Kidney epithelial cell (primary cell): ENCODE measurements at regions not wholly inside any gene's neighbourhood (a gene's known extent, or its start where the extent isn't known, plus 50 kb on each side); places are given as distances from the start of the nearest gene placed in this dataset.

Experiments
- DNase-seq: peaks from one replicate; pipeline ENCODE4 v3.0.0-alpha.2; 2010; ENCODE audit warnings: low read depth
- H3K27me3 ChIP-seq: 2 replicates; pipeline ENCODE4 v1.6.0; 2011; ENCODE audit warnings: low read length; ENCODE audit not compliant: control insufficient read depth, insufficient read depth
- H3K36me3 ChIP-seq: 2 replicates; pipeline ENCODE4 v1.5.1; 2011; ENCODE audit warnings: low read length; ENCODE audit not compliant: control insufficient read depth, insufficient read depth
- H3K4me3 ChIP-seq: 2 replicates; pipeline ENCODE4 v1.5.1; 2011; ENCODE audit warnings: low read depth, mild to moderate bottlenecking, control low read depth, low read length
- TF ChIP-seq, protein P1 (sequence below): IDR thresholded peaks from 2 replicates; pipeline ENCODE4 v1.5.1; 2011; ENCODE audit warnings: mild to moderate bottlenecking, moderate library complexity, low read length, control low read depth, inconsistent platforms; ENCODE audit not compliant: insufficient read depth, poor library complexity, severe bottlenecking

DNA sequence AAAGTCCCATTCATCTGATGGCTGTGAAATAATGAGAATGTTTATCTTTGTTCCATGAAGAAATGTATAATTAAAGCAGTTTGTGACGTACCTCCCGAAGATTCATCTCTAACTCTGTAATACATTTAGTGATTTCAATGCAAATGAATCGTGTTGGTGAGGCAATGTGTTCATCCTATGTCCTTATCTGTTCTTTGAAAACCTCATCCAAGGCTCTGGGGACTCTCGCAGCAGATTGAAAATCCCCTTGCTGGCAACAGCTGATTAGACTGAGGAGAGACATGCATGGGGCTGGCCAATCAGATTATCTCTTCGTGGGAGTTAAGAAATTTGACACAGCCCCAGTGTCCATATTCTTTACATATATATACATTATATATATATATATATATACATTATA is 1095.4 kb upstream of the EEF2KMT start:
- DNase-seq: no peak
- TF ChIP-seq, protein P1, sequence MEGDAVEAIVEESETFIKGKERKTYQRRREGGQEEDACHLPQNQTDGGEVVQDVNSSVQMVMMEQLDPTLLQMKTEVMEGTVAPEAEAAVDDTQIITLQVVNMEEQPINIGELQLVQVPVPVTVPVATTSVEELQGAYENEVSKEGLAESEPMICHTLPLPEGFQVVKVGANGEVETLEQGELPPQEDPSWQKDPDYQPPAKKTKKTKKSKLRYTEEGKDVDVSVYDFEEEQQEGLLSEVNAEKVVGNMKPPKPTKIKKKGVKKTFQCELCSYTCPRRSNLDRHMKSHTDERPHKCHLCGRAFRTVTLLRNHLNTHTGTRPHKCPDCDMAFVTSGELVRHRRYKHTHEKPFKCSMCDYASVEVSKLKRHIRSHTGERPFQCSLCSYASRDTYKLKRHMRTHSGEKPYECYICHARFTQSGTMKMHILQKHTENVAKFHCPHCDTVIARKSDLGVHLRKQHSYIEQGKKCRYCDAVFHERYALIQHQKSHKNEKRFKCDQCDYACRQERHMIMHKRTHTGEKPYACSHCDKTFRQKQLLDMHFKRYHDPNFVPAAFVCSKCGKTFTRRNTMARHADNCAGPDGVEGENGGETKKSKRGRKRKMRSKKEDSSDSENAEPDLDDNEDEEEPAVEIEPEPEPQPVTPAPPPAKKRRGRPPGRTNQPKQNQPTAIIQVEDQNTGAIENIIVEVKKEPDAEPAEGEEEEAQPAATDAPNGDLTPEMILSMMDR: no peak
- Histone ChIP-seq H3K27me3 (no peaks in the 10 kb centered on the region), H3K36me3 (no peaks in the 10 kb centered on the region), H3K4me3 (no peak overlapping the region)

DNA sequence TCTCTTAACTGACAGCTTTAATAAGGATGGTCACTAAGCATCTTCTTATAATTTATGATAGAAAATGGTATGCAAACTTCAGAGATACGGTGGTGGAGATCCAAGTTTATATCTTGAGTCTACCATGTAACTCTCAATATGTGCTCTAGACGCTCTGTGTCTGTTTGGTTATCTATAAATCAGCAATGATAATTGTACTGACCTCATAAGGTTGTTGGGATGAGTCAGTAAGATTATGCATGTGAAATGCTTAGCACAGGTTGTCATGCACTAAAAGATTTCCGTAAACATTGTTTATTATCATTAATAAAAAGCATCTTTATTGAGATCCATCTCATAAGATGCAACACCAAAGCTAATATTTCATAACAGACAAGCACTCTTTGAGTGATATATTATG is 1094.9 kb upstream of the EEF2KMT start:
- DNase-seq: no peak
- H3K36me3 ChIP-seq: no peaks in the 10 kb centered on the region
- H3K27me3 ChIP-seq: no peaks in the 10 kb centered on the region
- TF ChIP-seq, protein P1: no peak
- no peak overlapping the region for H3K4me3 ChIP-seq

DNA sequence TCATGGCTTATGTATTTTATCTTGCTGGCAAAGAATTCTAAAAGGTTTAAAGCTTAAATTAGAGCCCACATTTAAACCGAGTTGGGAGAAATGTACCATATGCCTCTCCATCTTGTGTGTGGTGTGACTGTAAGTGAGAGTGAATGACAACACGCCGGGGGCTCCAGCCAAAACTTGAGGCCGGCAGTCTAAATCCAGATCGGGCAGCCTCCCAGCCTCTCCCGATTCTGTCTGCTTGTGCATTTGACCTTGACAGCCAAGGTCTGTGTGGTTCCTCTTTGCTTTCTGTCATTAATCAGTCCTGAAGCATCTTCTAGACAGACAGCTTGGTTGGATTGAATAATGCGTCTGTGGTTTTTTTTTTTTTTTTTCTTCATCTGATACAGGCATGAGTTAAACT is 1093.2 kb upstream of the EEF2KMT start:
- Histone ChIP-seq H3K4me3 (no peak overlapping the region), H3K27me3 (no peaks in the 10 kb centered on the region), H3K36me3 (no peaks in the 10 kb centered on the region)
- TF ChIP-seq, protein P1: no peak
- DNase-seq: no peak

DNA sequence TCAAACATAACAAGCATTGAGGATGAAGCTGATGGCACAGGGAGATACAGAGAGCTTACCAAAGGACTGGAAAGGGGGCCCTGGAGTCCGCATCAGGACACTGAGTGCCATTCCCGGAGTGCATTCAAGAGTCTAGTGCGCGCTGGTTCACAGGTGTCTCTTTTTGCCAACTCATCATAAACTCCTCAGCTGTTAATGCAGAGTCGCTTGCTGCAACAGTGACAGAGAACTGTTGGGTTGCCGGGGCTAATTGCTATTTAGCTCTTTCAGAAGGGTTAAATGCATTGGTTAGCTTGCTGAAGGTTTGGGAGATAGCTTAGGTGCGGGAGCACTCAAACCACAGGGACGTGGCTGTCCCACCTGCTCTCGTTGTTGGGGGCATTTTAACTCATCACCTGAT is 1091.6 kb upstream of the EEF2KMT start:
- Histone ChIP-seq H3K27me3 (no peaks in the 10 kb centered on the region), H3K36me3 (no peaks in the 10 kb centered on the region), H3K4me3 (no peak overlapping the region)
- TF ChIP-seq, protein P1: no peak
- no peak for DNase-seq

DNA sequence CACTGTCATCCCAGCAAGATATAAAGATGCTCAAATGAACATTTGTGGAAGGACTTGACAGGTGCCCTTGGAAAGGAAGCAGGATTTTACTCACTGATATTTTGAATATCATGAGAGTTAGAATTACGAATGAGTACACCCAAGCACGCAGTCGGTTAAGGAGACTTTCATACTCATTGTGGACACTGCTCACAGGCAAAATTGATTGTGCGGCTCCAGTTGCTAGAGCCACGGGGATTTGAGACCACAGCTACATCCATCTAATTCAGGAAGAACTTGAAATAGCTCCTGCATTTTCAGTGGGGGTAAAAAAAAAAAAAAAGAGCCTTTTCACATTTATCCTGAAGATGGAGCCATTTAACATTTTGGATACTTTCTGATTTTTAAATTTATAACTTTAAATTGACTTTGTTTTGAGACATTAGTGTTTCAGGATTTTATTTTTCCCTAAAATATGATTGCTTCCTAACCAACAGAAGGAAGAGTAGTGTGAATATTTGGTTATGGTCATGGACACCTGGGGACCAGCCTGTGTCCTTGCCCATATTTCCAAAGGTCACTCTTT is 1080.1 kb upstream of the EEF2KMT start:
- Histone ChIP-seq H3K4me3 (no peak overlapping the region), H3K27me3 (no peaks in the 10 kb centered on the region), H3K36me3 (no peaks in the 10 kb centered on the region)
- TF ChIP-seq, protein P1: no peak
- no peak for DNase-seq

DNA sequence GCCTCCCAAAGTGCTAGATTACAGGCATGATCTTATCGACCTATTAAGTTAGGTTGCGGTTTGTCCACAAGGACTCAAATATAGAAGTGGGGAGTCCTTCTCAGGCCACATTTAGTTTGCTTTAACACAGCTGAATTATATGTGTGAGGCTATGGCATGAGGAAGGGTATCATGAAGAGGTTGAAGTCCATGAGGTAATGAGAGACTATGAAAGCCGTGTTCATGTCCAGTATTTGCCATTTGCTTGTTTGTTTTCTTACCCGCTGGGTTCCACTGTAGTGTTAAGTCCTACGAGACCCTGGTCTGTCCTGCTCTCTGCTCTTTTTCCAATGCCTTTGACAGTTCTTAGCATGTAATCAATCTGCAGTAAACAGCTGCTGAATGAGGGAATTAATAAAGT is 1072.4 kb upstream of the EEF2KMT start:
- H3K27me3 ChIP-seq: no peaks in the 10 kb centered on the region
- TF ChIP-seq, protein P1: no peak
- no peaks in the 10 kb centered on the region for H3K36me3 ChIP-seq
- no peak for DNase-seq
- no peak overlapping the region for H3K4me3 ChIP-seq
